Transverse colon (tissue), 4 donors: ENCODE measurements at regions not wholly inside any gene's neighbourhood (a gene's known extent, or its start where the extent isn't known, plus 50 kb on each side); places are given as distances from the start of the nearest gene placed in this dataset.

ENCODE experiments used
- CTCF ChIP-seq, 5 experiments: fragments of 200-600 bp in 3 of 5; fragments of 450-650 bp in 2 of 5; sonication (generic) in 3 of 5; IDR thresholded peaks; 1 replicate in 2 of 5; 2 replicates in 3 of 5; pipeline ENCODE4 v1.5.1; 2016 to 2017; ENCODE audit warnings: antibody characterized with exemption in 5 of 5, inconsistent platforms in 3 of 5, mild to moderate bottlenecking in 2 of 5, moderate library complexity in 1 of 5
- POLR2A ChIP-seq: fragments of 450-650 bp; IDR thresholded peaks from one replicate; pipeline ENCODE4 v1.6.1; 2016; ENCODE audit warnings: antibody characterized with exemption, mild to moderate bottlenecking, moderate library complexity
- POLR2AphosphoS5 ChIP-seq, 3 donors: sonication (generic); formaldehyde crosslinking; IDR thresholded peaks; one replicate each; pipeline ENCODE4 v1.6.1; 2016; ENCODE audit warnings: antibody characterized with exemption in 3 of 3

- no peak for TF ChIP-seq CTCF (IDR thresholded peaks at IDR 0.05)
- TF ChIP-seq POLR2AphosphoS5 (IDR thresholded peaks at IDR 0.05): no peak
- TF ChIP-seq POLR2A: no peak
Observed at GRCh38 chr10:124265391-124265745, 153.4 kb downstream of the OAT start.
